ENCODE measurements at regions not wholly inside any gene's neighbourhood (a gene's known extent, or its start where the extent isn't known, plus 50 kb on each side); places are given as distances from the start of the nearest gene placed in this dataset.

GRCh38 chr18:71665131-71665530 is 879.0 kb downstream of the CBLN2 start:
- no peak for TF ChIP-seq CTCF (IDR thresholded peaks at IDR 0.05)
- no peak for TF ChIP-seq POLR2A (IDR thresholded peaks at IDR 0.05)
- no peak for TF ChIP-seq POLR2AphosphoS5 (IDR thresholded peaks at IDR 0.05)
